ENCODE measurements at regions not wholly inside any gene's neighbourhood (a gene's known extent, or its start where the extent isn't known, plus 50 kb on each side); places are given as distances from the start of the nearest gene placed in this dataset.

DNA sequence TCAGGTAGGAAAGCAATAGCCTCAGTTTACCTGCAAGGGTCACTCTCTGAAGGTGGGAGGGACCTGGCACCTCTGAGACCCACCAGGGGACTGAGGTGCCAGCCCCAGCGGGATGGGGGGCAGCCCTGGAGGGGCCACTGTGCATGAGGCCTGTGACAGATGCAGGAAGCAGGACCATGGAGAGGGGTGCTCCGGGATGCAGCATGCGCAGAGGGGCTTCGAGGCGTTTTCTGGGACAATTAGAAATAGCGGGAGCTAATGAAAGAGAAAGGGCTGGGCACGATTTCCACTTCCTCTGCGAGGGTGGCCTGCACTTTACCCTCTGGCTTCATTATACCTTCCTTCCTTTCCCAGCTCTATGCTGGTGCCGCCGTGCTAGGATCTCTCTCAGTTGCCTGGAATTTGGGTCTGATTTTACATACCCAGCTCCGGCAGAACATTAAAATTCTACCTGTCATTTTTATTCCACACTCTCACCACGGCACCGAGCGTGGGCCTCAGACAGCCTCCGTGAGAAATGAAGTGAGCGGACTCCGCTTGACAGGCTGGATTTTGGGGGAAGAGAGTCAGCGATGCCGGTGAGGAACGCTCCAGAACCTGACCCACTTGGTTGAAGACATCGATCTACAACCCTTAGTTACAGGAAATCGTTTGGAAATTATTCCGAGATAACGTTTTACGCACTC, 333.9 kb upstream of the PFKP start:
- peaks cover 28% of the 10 kb centered on the region for H3K27me3 Mint-ChIP-seq (ENCODE audit: unreplicated experiment)
- no peaks in the 10 kb centered on the region for H3K9me3 Mint-ChIP-seq (ENCODE audit: unreplicated experiment)
- H3K36me3 Mint-ChIP-seq (ENCODE audit: unreplicated experiment), result no peaks in the 10 kb centered on the region
- DNase-seq (ENCODE audit: extremely low spot score, unreplicated experiment), result no peak
- no peaks in the 10 kb centered on the region for H3K4me1 Mint-ChIP-seq (ENCODE audit: unreplicated experiment)
- H3K27ac Mint-ChIP-seq (ENCODE audit: unreplicated experiment), result no peak overlapping the region
- no peak overlapping the region for H3K4me3 Mint-ChIP-seq (ENCODE audit: unreplicated experiment)
- TF ChIP-seq, protein P1, sequence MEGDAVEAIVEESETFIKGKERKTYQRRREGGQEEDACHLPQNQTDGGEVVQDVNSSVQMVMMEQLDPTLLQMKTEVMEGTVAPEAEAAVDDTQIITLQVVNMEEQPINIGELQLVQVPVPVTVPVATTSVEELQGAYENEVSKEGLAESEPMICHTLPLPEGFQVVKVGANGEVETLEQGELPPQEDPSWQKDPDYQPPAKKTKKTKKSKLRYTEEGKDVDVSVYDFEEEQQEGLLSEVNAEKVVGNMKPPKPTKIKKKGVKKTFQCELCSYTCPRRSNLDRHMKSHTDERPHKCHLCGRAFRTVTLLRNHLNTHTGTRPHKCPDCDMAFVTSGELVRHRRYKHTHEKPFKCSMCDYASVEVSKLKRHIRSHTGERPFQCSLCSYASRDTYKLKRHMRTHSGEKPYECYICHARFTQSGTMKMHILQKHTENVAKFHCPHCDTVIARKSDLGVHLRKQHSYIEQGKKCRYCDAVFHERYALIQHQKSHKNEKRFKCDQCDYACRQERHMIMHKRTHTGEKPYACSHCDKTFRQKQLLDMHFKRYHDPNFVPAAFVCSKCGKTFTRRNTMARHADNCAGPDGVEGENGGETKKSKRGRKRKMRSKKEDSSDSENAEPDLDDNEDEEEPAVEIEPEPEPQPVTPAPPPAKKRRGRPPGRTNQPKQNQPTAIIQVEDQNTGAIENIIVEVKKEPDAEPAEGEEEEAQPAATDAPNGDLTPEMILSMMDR (IDR thresholded peaks at IDR 0.05), result no peak

DNA sequence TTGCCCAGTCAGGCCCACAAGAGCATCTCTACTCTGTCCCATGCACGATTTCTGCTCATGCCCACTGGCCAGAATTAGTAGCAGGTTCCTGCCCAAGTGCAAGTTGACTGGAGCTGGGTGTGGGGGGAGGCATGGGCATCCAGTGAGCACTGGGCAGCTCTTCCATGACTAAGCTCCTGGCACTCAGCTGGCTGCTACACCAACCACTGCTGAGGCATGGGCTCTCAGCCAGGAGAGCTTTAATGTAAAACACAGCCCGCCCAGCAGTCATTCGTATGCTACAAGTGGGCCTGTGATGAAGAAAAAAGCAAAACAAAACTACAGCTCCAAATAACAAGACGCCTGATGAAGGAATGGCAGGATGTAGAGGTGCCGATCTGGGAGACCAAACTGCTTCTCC, 335.4 kb upstream of the PFKP start:
- Mint-ChIP-seq H3K4me3 (ENCODE audit: unreplicated experiment) (no peak overlapping the region), H3K36me3 (ENCODE audit: unreplicated experiment) (no peaks in the 10 kb centered on the region), H3K4me1 (ENCODE audit: unreplicated experiment) (no peaks in the 10 kb centered on the region), H3K9me3 (ENCODE audit: unreplicated experiment) (no peaks in the 10 kb centered on the region), H3K27me3 (ENCODE audit: unreplicated experiment) (peaks cover 35% of the 10 kb centered on the region), H3K27ac (ENCODE audit: unreplicated experiment) (no peak overlapping the region)
- no peak for DNase-seq (ENCODE audit: extremely low spot score, unreplicated experiment)
- TF ChIP-seq, protein P1 (IDR thresholded peaks at IDR 0.05), result no peak

DNA sequence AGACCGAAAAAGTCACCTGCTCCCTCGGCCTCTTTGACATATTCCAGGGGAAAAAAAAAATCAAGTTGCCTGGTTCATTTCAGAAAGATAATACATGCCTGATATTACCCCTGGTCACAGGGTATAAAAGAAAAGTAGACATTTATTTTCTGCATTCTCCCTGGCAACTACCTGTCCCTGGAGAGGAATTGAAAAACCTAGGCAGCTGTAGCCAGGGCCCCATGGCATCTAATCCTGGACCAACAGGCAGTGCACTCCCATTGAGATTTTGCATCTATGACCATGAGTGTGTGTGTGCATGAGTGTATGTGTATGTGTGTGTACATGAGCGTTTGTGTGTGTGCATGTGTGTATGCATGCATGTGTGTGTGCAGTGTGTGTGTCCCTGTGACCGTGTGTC, 338.2 kb upstream of the PFKP start:
- H3K27ac Mint-ChIP-seq (ENCODE audit: unreplicated experiment), result no peak overlapping the region
- H3K4me1 Mint-ChIP-seq (ENCODE audit: unreplicated experiment), result no peaks in the 10 kb centered on the region
- TF ChIP-seq, protein P1 (IDR thresholded peaks at IDR 0.05), result no peak
- no peaks in the 10 kb centered on the region for H3K9me3 Mint-ChIP-seq (ENCODE audit: unreplicated experiment)
- H3K4me3 Mint-ChIP-seq (ENCODE audit: unreplicated experiment), result no peak overlapping the region
- H3K27me3 Mint-ChIP-seq (ENCODE audit: unreplicated experiment), result peaks cover 17% of the 10 kb centered on the region
- no peaks in the 10 kb centered on the region for H3K36me3 Mint-ChIP-seq (ENCODE audit: unreplicated experiment)
- DNase-seq (ENCODE audit: extremely low spot score, unreplicated experiment), result no peak

DNA sequence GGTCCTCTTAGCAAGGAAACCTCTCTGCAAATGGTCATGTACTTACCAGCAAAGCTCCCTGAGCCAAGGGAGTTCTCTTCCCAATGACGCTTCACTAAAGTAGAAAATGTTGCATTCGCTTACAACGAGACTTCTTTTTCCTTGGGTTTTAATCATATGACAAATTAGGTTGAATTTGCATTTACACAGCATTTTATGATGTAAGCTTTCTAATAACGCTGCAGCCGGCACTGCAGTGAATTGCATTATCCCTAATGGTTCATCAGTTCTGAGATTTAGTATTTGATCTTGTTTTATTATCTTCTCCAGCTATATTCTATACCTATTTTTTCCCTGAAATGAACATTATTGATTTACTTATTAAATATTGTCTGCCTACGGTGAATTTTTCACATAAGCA, 339.3 kb upstream of the PFKP start:
- H3K36me3 Mint-ChIP-seq (ENCODE audit: unreplicated experiment), result no peaks in the 10 kb centered on the region
- no peak overlapping the region for H3K4me3 Mint-ChIP-seq (ENCODE audit: unreplicated experiment)
- TF ChIP-seq, protein P1 (IDR thresholded peaks at IDR 0.05), result no peak
- no peak for DNase-seq (ENCODE audit: extremely low spot score, unreplicated experiment)
- H3K27ac Mint-ChIP-seq (ENCODE audit: unreplicated experiment), result no peak overlapping the region
- H3K27me3 Mint-ChIP-seq (ENCODE audit: unreplicated experiment), result peaks cover 17% of the 10 kb centered on the region
- H3K4me1 Mint-ChIP-seq (ENCODE audit: unreplicated experiment), result no peaks in the 10 kb centered on the region
- H3K9me3 Mint-ChIP-seq (ENCODE audit: unreplicated experiment), result no peaks in the 10 kb centered on the region

DNA sequence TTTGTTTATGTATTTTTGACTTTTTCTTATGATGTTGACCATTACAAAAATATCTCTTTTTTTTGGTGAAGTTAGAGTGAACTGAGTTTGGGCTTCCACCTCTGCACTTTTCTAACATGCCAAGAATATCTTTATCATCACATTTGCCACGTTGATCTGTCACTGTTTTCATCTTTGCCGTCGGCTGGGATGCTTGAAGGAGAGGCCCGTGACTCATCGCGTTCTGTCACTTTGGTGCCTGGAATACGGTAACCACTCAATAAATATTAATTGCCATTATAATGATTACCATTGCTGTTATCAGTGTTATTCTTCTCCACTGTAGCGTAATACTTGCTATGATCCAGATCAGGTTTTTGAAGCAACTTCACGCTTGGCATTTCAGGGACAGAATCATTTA, 350.8 kb upstream of the PFKP start:
- Mint-ChIP-seq H3K36me3 (ENCODE audit: unreplicated experiment) (no peaks in the 10 kb centered on the region), H3K4me3 (ENCODE audit: unreplicated experiment) (no peak overlapping the region), H3K27me3 (ENCODE audit: unreplicated experiment) (peaks cover 16% of the 10 kb centered on the region), H3K27ac (ENCODE audit: unreplicated experiment) (no peak overlapping the region), H3K9me3 (ENCODE audit: unreplicated experiment) (no peaks in the 10 kb centered on the region), H3K4me1 (ENCODE audit: unreplicated experiment) (no peaks in the 10 kb centered on the region)
- TF ChIP-seq, protein P1 (IDR thresholded peaks at IDR 0.05), result no peak
- no peak for DNase-seq (ENCODE audit: extremely low spot score, unreplicated experiment)
